Skeletal muscle satellite cell (primary cell): ENCODE measurements at regions not wholly inside any gene's neighbourhood (a gene's known extent, or its start where the extent isn't known, plus 50 kb on each side); places are given as distances from the start of the nearest gene placed in this dataset.
"Not testable (repeated sequence)": the region's sequence is repeated elsewhere in the genome, so short reads cannot be mapped to it uniquely, and the experiment has no call there.

Experiments used
- H3K27me3 ChIP-seq: 2 replicates; pipeline ENCODE4 v1.7.0; 2013; ENCODE audit warnings: low read length; ENCODE audit not compliant: control insufficient read depth, insufficient read depth
- H3K36me3 ChIP-seq: 2 replicates; pipeline ENCODE4 v1.7.0; 2013; ENCODE audit warnings: mild to moderate bottlenecking, control low read depth, low read length; ENCODE audit not compliant: insufficient read depth
- H3K4me1 ChIP-seq: 2 replicates; pipeline ENCODE4 v1.7.0; 2013; ENCODE audit warnings: low read length; ENCODE audit not compliant: control insufficient read depth, insufficient read depth
- H3K4me2 ChIP-seq: 2 replicates; pipeline ENCODE4 v1.7.0; 2013; ENCODE audit warnings: mild to moderate bottlenecking, low read length
- H3K4me3 ChIP-seq: 2 replicates; pipeline ENCODE4 v1.7.0; 2013; ENCODE audit warnings: low read length
- H3K9ac ChIP-seq: 2 replicates; pipeline ENCODE4 v1.7.0; 2013; ENCODE audit warnings: mild to moderate bottlenecking, low read depth, low read length, moderate library complexity
- H3K9me3 ChIP-seq: replicated peaks from 2 replicates; pipeline ENCODE4 v1.7.0; 2013; ENCODE audit warnings: mild to moderate bottlenecking, control low read depth, low read length

DNA sequence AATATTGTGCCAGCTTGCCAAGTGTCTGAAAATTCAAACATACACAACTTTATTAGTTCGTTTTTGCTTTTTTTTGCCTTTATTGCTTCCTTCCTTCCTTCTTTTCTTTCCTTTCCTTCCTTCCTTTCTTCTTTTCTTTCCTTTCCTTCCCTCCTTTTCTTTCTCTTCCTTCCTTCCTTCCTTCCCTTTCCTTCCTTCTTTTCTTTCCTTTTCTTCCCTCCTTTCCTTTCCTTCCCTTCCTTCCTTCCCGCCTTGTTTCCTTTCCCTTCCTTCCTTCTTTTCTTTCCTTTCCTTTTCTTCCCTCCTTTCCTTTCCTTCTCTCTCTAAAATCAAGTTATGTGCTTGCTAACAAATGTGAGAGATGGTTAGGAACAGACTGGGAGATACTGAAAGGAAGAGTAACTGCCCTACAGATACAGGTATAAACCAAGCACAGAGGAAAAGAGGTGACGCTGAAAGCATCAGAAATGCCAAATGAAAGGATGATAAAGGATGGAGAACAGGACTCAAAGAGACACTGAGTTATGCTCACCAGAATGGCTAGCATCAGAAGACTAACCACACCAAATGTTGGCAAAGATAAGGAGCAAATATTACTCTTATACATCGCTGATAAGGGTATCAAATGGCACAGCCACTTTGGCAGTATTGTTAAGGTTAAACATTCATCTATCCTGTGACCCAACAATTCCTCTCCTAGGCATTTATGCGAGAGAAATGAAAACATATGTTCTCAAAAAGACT is 151.6 kb downstream of the MREG start:
- Histone ChIP-seq H3K4me3 (no peak overlapping the region), H3K36me3 (no peaks in the 10 kb centered on the region), H3K4me1 (no peaks in the 10 kb centered on the region), H3K9ac (no peak overlapping the region), H3K4me2 (no peak overlapping the region), H3K27me3 (no peaks in the 10 kb centered on the region), H3K9me3 (no peaks in the 10 kb centered on the region)

DNA sequence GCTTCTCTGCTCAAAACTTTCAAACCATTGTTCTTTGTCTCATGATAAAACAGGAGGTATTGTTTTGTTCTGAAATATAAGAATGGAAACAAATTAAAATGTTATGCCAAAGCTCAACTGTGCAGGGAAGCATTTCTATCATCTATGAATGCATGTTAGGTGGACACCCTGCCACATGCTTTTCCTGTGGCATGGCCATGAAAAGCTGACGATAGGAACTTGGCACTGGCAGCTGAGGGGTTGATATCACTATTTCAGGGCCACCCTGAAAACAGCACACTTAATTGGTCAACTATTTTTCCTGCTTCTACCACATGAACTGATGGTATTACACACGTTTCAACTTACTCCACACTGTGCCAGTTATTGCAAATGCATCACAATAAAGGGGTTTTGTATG is 157.3 kb downstream of the MREG start:
- H3K4me3 ChIP-seq = no peak overlapping the region
- no peaks in the 10 kb centered on the region for H3K27me3 ChIP-seq
- no peak overlapping the region for H3K4me2 ChIP-seq
- H3K9ac ChIP-seq = no peak overlapping the region
- H3K36me3 ChIP-seq = no peaks in the 10 kb centered on the region
- peaks cover 6% of the 10 kb centered on the region for H3K4me1 ChIP-seq
- H3K9me3 ChIP-seq = no peaks in the 10 kb centered on the region

DNA sequence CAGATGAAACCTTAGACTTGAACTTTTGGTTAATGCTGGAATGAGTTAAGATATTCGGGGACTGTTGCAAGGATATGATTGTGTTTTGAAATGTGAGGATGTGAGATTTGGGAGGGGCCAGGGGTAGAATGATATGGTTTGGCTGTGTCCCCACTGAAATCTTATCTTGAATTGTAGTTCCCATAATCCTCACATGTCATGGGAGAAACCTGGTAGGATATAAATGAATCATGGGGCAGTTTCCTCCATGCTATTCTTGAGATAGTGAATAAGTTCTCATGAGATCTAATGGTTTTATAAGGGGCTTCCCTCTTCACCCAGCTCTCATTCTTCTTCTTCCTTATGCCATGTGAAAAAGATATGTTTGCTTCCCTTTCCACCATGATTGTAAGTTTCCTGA is 158.0 kb downstream of the MREG start:
- not testable (repeated sequence) for H3K4me2 ChIP-seq, H3K27me3 ChIP-seq, H3K9ac ChIP-seq, H3K4me3 ChIP-seq, H3K36me3 ChIP-seq, H3K9me3 ChIP-seq
- peaks cover 14% of the 10 kb centered on the region for H3K4me1 ChIP-seq

DNA sequence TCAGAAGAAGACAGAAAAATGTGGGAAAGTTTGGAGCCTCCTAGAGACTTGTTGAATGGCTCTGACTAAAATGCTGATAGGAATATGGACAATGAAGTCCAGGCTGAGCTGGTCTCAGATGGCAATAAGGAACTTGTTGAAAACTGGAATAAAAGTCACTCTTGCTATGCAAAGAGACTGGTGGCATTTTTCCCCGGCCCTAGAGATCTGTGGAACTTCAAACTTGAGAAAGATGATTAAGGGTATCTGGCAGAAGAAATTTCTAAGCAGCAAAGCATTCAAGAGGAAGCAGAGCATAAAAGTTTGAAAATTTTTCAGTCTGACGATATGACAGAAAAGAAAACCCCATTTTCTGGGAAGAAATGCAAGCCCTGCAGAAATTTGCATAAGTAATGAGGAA is 159.3 kb downstream of the MREG start:
- Histone ChIP-seq H3K4me1 (peaks cover 21% of the 10 kb centered on the region), H3K9me3 (no peaks in the 10 kb centered on the region), H3K4me2 (no peak overlapping the region), H3K36me3 (no peaks in the 10 kb centered on the region), H3K27me3 (no peaks in the 10 kb centered on the region), H3K9ac (no peak overlapping the region), H3K4me3 (no peak overlapping the region)

DNA sequence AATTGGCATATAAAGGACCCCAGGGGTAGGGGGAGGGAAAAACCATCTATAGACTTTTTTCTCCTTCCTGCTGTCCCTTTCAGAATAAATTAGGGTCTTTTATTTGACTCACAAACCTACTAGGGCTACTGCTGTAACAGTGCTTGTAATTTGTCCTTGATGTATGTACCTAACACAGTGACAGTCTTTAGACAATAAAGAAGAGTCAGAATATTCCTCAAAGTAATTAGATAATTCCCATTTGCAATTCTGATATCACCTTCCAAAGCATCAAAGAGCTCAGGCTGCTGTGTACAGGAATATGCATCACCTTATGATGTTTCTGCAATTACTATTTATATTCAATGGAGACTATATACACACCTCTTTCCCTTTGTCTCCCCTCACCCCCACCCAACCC is 161.7 kb downstream of the MREG start:
- no peak overlapping the region for H3K4me2 ChIP-seq
- H3K9ac ChIP-seq = peak overlapping the region; percentile 34
- H3K9me3 ChIP-seq = no peaks in the 10 kb centered on the region
- H3K4me1 ChIP-seq = peaks cover 36% of the 10 kb centered on the region
- no peaks in the 10 kb centered on the region for H3K27me3 ChIP-seq
- H3K4me3 ChIP-seq = no peak overlapping the region
- H3K36me3 ChIP-seq = no peaks in the 10 kb centered on the region

DNA sequence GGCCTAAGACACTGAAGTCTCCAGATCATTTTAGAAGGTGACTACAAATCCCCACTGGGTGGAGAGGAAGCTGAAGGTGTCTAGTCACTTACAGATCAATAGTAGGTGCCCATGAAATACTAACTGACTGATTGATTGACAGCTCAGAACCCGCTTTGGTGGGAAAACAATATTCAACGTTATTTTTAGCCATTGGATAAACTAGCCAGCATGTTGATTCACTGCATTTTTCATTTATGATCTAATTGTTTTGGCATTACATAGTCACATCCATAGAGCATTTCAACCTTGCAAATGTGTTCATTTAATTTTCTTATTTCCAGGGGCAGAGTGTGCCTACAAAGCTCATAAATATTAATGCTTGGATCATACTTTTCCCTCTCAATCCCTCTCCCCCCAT is 162.3 kb downstream of the MREG start:
- Histone ChIP-seq H3K9ac (peak overlapping the region; percentile 42), H3K9me3 (no peaks in the 10 kb centered on the region), H3K4me3 (peak overlapping the region; percentile 4), H3K36me3 (no peaks in the 10 kb centered on the region), H3K27me3 (no peaks in the 10 kb centered on the region), H3K4me1 (peaks cover 36% of the 10 kb centered on the region), H3K4me2 (no peak overlapping the region)

DNA sequence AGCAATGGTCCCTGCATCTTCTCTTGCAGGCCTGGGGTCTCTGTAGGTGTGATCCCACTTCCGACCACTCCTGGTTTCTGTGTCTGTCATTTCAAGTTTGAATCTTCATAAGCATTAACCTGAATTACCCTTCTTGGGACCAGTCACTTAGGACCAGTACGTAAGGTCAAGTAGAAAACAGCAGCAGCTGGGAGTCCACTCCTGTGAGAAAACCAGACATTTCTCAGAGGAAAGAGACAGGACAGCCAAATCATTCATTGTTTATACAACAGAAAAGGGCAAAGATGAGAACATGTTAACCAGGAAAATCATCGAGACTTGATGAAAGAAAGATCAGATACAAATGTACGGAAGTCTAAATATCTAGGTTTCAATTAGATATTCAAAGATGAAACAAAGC is 163.0 kb downstream of the MREG start:
- H3K36me3 ChIP-seq = no peaks in the 10 kb centered on the region
- H3K9me3 ChIP-seq = no peaks in the 10 kb centered on the region
- H3K27me3 ChIP-seq = no peaks in the 10 kb centered on the region
- peak overlapping the region; percentile 42 for H3K9ac ChIP-seq
- peaks cover 36% of the 10 kb centered on the region for H3K4me1 ChIP-seq
- H3K4me2 ChIP-seq = no peak overlapping the region
- H3K4me3 ChIP-seq = no peak overlapping the region

DNA sequence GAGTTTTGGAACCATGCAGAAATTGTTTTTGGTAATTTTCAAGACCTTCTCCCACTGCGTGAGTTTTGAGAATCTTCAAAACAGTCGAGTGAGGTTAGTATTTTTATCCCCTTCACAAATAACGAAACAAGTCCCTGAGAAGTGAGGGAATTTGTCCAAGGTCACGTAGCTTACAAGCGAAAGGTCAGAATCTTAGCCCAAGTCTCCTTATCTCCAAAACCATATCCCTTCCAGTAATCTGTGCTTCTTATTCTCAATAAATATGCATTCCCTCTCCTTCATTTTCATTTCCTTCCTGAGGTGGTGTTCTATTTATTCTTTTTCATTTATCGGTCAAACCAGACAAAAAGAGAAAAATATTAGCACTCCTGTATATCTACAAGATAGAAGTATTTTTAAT is 163.6 kb downstream of the MREG start:
- peak overlapping the region; percentile 42 for H3K9ac ChIP-seq
- H3K9me3 ChIP-seq = no peaks in the 10 kb centered on the region
- no peaks in the 10 kb centered on the region for H3K27me3 ChIP-seq
- H3K4me3 ChIP-seq = no peak overlapping the region
- no peaks in the 10 kb centered on the region for H3K36me3 ChIP-seq
- H3K4me1 ChIP-seq = peaks cover 36% of the 10 kb centered on the region
- no peak overlapping the region for H3K4me2 ChIP-seq

DNA sequence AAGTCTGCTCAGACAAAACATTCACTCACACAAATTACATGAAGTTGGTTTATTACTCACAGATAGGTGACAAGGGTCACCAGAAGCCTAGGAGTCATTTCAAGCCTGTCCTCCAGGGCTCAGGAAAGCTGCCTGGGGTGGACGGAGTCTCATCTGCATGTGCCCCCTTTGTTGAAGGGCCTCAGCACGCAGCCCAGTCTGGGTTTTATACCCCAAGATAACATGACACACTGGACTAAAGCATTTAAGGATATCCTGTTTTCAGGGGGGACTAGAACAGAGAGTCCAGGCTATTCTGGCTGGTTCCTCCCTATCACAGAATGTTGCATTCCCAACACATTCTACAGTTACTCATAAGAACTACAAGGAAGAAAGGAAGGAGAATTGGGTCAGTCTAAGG is 164.7 kb downstream of the MREG start:
- Histone ChIP-seq H3K9ac (no peak overlapping the region), H3K27me3 (no peaks in the 10 kb centered on the region), H3K9me3 (no peaks in the 10 kb centered on the region), H3K4me2 (no peak overlapping the region), H3K4me3 (no peak overlapping the region), H3K36me3 (no peaks in the 10 kb centered on the region), H3K4me1 (peaks cover 46% of the 10 kb centered on the region)

DNA sequence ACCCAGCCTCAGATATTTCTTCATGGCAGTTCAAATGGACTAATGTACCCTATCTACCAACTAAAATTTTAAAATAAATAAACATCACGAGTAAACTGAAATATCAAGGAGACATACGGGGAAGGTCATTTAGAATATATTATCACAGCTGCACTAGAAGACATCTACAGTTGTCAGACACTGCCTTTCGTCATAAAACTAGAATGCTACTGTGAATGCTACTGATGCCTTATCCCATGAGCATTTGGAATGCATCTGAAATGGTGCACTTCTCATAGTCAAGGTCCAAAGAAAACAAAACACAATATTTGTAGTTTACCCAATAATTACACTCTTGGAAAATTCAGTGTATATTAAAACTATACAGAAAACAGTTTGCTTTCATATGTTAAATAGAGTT is 165.2 kb downstream of the MREG start:
- no peaks in the 10 kb centered on the region for H3K36me3 ChIP-seq
- no peaks in the 10 kb centered on the region for H3K27me3 ChIP-seq
- H3K4me3 ChIP-seq = no peak overlapping the region

DNA sequence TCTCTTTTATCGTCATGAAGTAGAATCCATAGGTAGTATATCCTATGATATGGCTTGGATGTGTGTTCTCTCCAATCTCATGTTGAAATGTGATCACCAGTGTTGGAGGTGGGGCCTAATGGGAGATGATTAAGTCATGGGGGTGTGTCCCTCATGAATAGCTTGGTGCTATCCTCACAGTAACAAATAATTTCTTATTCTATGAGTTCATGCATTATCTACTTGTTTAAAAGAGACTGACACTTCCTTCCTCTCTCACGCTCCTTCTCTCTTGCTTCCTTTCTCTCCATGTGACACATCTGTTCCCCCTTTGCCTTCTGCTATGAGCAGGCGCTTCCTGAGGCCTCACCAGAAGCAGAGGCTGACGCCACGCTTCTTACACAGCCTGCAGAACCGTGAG is 165.6 kb downstream of the MREG start:
- Histone ChIP-seq H3K36me3 (no peaks in the 10 kb centered on the region), H3K4me2 (no peak overlapping the region), H3K4me1 (peaks cover 55% of the 10 kb centered on the region), H3K27me3 (no peaks in the 10 kb centered on the region), H3K4me3 (no peak overlapping the region), H3K9ac (no peak overlapping the region), H3K9me3 (no peaks in the 10 kb centered on the region)

More for the DNA sequence above, 165.2 kb downstream of the MREG start:
- no peak overlapping the region for H3K9ac ChIP-seq
- H3K4me2 ChIP-seq = no peak overlapping the region
- H3K9me3 ChIP-seq = no peaks in the 10 kb centered on the region
- H3K4me1 ChIP-seq = peaks cover 51% of the 10 kb centered on the region

DNA sequence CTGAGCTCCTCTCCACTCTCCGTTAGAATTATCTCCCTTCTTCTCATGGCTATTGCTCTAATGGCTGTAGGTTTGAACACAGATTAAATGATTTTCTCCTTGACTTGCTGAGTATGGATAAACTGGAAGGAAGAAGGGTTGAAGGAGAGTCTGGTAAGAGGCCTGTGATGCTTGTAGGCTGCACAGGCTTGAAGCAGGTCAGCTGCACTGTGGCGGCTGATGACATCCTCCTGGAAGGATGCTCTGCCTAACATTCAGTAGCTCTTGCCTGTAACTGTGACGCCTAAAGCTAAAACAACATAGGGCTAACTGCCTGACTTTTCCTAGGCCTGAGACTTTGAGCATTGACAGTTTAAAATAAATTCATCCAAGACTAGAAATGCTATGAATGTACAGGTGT is 166.3 kb downstream of the MREG start:
- H3K4me2 ChIP-seq = no peak overlapping the region
- no peaks in the 10 kb centered on the region for H3K27me3 ChIP-seq
- H3K36me3 ChIP-seq = no peaks in the 10 kb centered on the region
- peaks cover 61% of the 10 kb centered on the region for H3K4me1 ChIP-seq
- no peaks in the 10 kb centered on the region for H3K9me3 ChIP-seq
- no peak overlapping the region for H3K4me3 ChIP-seq
- H3K9ac ChIP-seq = no peak overlapping the region
